ENCODE measurements at regions not wholly inside any gene's neighbourhood (a gene's known extent, or its start where the extent isn't known, plus 50 kb on each side); places are given as distances from the start of the nearest gene placed in this dataset.
A peak's percentile ranks its signal among the peaks of the same experiment; 100 is the strongest.

GRCh38 chr16:85445064-85445778 is 167.9 kb upstream of the GSE1 start (continued):
- TF ChIP-seq FOXO4 (CRISPR knock-in tag; conservative IDR thresholded peaks at IDR 0.05) (no peak), ZSCAN29 (CRISPR knock-in tag; conservative IDR thresholded peaks at IDR 0.05) (no peak), ZFY (CRISPR knock-in tag; IDR thresholded peaks at IDR 0.05) (0 out of 2 replicates have a peak, but pooled peaks have one; percentile 39), ZBTB33 (CRISPR knock-in tag; IDR thresholded peaks at IDR 0.05) (0 out of 2 replicates have a peak, but pooled peaks have one; percentile 17), TBX2 (CRISPR knock-in tag; IDR thresholded peaks at IDR 0.05; ENCODE audit: borderline replicate concordance) (0 out of 2 replicates have a peak, but pooled peaks have one; percentile 50), ZNF292 (CRISPR knock-in tag; IDR thresholded peaks at IDR 0.05; ENCODE audit: borderline replicate concordance, low read depth) (peak; percentile 24; the same call in 1 of the 2 replicates), ZSCAN21 (CRISPR knock-in tag; IDR thresholded peaks at IDR 0.05; ENCODE audit: borderline replicate concordance) (0 out of 2 replicates have a peak, but pooled peaks have one; percentile 65), ZNF343 (CRISPR knock-in tag; IDR thresholded peaks at IDR 0.05) (no peak), PRMT3 (CRISPR knock-in tag; IDR thresholded peaks at IDR 0.05; ENCODE audit: borderline replicate concordance, low read depth) (no peak), NONO (IDR thresholded peaks at IDR 0.05) (no peak), NONO (CRISPR knock-in tag; conservative IDR thresholded peaks at IDR 0.05) (peak; percentile 21; the same call in 1 of the 2 replicates), ZNF740 (CRISPR knock-in tag; IDR thresholded peaks at IDR 0.05) (peak; percentile 95), PTBP1 (IDR thresholded peaks at IDR 0.05; ENCODE audit: low read depth, low read length, poor library complexity, severe bottlenecking) (no peak), ZNF563 (CRISPR knock-in tag; IDR thresholded peaks at IDR 0.05) (0 out of 2 replicates have a peak, but pooled peaks have one; percentile 31), FOXP1 (IDR thresholded peaks at IDR 0.05) (no peak), FOXP1 (CRISPR knock-in tag; IDR thresholded peaks at IDR 0.05) (no peak), ZFP91 (CRISPR knock-in tag; IDR thresholded peaks at IDR 0.05; ENCODE audit: borderline replicate concordance) (peak; percentile 33; the same call in 1 of the 2 replicates)
- TF ChIP-seq, protein P1, sequence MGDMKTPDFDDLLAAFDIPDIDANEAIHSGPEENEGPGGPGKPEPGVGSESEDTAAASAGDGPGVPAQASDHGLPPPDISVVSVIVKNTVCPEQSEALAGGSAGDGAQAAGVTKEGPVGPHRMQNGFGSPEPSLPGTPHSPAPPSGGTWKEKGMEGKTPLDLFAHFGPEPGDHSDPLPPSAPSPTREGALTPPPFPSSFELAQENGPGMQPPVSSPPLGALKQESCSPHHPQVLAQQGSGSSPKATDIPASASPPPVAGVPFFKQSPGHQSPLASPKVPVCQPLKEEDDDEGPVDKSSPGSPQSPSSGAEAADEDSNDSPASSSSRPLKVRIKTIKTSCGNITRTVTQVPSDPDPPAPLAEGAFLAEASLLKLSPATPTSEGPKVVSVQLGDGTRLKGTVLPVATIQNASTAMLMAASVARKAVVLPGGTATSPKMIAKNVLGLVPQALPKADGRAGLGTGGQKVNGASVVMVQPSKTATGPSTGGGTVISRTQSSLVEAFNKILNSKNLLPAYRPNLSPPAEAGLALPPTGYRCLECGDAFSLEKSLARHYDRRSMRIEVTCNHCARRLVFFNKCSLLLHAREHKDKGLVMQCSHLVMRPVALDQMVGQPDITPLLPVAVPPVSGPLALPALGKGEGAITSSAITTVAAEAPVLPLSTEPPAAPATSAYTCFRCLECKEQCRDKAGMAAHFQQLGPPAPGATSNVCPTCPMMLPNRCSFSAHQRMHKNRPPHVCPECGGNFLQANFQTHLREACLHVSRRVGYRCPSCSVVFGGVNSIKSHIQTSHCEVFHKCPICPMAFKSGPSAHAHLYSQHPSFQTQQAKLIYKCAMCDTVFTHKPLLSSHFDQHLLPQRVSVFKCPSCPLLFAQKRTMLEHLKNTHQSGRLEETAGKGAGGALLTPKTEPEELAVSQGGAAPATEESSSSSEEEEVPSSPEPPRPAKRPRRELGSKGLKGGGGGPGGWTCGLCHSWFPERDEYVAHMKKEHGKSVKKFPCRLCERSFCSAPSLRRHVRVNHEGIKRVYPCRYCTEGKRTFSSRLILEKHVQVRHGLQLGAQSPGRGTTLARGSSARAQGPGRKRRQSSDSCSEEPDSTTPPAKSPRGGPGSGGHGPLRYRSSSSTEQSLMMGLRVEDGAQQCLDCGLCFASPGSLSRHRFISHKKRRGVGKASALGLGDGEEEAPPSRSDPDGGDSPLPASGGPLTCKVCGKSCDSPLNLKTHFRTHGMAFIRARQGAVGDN (CRISPR knock-in tag; IDR thresholded peaks at IDR 0.05), result peak; percentile 64; the same call in 1 of the 2 replicates
